Stimulated activated CD8-positive, alpha-beta memory T cell treated with anti-CD3 and anti-CD28 coated beads, Interleukin-15, amount 100 ng/mL, for 1 hour (primary cell): ENCODE measurements at regions not wholly inside any gene's neighbourhood (a gene's known extent, or its start where the extent isn't known, plus 50 kb on each side); places are given as distances from the start of the nearest gene placed in this dataset.

Experiments
- DNase-seq: peaks from one replicate; pipeline ENCODE4 v3.0.0-alpha.2; 2020; ENCODE audit warnings: low read depth

DNA sequence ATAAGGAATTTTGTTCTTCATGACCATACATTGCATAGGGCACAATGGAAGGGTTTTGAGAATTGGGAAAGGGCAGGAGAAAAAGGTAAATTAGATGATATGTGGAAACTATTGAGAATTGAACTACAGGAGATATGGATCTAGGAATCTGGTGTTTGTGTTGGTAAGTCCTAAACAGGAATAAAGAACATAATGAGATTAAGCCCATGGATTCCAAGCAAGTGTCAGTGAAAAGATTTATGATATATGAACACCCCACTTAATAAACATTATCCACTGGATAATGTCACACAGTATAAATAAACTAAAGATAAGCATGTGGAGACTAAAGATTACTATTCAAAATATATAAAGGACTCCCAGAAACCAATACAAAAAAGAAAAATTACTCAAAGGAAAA lies 98.2 kb downstream of the TNFSF18 start:
- DNase-seq = no peak

DNA sequence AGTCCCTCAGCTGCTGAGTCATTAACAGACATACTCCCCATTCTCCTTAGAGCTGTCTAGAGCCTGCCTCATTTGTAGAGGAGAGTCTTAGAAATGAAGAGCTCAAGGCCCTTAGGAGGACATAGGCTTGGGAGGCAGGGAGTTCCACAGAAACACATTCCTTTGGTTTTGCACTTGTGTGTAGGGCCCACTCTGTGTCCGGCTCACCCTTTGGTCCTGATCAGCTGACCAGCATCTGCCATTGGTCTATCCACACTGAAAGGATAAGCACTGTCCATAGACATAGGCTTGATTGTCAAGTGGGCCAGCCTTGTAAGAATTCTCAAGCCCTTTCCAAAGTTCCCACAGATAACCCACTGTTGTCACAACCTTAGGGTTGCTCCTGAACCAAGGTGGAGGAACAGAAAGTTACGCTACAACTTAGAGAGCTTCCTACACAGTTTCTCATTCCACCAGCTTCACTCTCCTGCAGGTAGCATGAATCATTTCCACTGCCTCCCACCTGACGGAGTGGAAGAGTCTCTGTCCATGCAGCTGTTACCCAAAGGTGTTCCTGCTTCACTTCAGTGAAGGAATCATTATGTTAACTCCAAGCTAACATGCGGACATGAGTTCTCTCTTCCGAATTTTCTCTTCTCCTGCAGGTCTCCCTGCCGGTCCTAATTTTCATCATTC lies 96.1 kb downstream of the TNFSF18 start:
- DNase-seq = no peak

DNA sequence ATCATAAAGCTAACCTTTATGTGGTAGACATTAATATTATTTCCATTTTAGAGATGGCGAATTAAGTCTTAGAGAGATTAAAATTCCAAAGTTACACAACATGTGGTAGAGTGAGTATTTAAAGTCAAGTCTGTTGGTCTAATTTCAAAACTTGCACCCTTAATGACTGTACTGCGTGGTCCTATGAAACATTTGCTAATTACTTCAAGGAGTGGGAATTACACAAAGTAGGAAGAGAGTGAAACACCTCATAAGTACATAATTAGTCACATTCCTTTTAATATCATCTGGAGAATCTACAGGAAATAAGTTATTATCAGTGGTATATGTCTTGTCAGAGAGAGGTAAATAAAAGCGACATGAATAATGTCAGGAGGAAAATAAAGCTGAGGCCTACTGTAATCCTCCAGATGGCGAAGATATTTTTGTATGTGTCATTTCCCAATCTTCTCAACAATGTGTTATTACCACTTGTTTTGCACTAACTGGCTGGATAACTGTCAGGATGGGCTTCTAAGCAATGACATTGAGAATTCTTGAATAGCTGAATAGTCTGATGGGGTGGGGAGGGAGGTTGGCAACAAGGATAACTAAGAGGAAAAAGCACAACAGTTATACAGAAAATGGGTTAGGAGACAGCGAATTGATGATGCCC lies 95.5 kb downstream of the TNFSF18 start:
- no peak for DNase-seq

DNA sequence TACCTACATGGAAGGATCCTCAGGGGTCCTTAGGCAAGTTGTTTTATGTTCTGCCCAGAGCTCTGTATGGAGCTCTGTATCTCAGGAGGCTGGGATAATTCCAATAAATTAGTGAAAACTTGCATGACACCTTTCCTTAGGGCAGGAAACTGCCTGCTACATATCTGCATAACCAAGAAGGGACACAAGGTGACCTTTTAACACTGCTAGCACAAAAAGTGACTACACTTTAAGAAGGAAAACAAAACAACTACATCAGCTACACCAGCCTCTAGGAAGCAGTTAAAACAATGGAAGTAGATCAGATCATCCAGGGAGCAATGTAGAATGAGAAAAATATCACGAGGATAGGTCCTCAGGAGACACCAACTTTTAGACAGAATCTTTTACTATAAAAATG lies 93.9 kb downstream of the TNFSF18 start:
- no peak for DNase-seq

DNA sequence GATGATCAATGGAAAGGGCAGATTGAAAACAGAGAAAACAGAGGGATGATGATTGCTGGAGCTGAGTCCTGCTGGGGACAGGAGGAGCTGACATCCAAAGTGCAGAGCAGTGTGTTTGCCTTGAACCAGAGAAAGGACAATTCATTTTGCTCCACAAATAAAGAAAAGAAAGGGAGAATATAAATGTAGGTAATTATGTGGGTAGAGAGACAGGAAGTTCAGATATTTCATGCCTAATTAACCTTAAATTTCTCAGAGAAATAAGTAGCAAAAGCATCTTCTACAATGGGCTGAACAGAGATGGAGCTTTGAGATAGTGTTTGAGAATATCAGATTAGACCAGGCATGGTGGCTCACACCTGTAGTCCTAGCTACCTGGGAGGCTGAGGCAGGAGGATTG lies 93.2 kb downstream of the TNFSF18 start:
- no peak for DNase-seq

DNA sequence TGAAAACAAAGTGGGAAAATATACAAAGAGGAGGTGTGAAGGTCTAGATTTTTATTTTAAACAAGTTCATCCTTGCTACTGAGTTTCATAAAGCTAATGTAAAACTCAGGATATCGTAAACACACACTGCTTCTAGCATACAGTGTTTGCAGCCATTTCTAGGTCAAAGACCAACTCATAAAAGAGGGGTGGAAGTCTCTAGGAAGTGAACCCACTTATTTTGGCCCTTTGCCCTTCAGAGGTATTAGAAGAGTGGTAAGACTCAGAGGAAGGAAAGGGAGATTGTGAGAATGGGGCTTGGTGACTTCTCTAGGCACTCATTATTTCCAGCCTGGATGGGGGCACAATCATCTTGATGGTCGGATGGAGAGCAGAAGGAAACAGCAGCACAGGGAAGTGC lies 91.2 kb downstream of the TNFSF18 start:
- DNase-seq = no peak

DNA sequence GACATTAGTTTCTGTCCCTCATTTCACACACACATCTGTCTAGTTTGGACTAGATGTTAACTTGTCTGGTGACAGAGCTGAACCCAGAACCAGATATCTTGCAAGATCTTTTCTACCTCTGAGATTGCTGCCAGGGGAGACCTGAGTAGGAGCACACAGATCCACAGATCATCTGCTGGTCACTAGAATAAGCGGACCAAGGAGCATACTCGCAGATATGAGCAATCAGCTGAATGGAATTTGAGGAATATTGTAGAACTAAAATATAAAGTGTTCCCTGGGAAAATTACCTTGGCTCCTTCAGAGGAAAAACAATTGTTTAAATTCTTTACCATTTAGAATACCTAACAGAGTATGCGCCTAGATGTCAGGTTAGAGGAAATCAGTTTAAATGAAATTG lies 90.7 kb downstream of the TNFSF18 start:
- DNase-seq = no peak

DNA sequence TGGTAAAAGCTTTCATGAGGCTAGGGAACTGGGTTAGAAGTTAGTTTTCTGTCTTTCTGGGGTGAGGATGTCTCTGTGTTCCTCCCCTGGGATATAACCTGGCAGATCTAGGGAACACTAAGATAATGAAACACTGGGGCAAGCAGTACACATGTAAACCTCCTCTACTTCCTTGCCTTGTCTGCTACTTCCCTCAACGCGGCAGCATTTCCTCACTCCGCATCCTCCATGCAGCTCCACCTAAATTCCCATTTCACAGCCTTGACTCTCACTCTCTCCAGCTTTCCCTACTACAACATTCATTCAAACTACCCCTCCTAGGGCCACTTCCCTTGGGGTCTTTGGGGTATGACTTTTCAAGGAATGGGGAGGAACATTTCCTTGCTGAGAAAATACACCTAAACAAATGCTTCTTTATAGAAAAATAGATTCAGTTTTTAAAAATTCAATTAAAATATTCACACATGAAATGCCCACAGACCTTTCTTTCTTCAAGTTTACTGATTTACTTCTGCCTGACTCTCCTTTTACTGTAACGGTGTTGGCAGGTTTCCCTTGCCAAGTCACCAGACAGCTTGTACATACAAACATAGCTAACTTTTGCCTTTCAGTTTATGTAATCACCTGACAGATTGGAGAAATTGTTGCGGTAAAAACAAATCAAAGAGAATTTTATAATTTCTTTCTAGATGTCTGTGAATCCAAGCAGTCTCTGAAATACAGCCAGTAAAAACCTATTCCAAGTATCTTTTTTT lies 90.1 kb downstream of the TNFSF18 start:
- no peak for DNase-seq

DNA sequence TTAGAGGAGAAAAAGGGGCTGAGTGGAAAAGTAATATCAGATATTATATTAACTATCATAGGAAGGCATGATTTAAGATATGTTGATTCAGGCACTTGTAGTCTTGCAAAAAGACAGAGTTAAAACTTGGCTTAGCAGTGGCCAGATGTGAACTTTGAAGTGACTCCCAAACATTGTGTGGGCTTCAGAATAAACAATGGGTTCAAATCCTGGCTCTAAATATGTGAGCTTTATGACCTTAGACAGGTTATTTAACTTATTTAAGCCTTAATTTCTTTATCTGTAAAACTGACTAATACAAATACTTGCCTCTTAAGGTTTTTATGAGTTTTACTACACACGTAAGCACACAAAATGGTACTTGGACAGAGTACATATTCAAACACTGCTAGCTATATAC lies 85.9 kb downstream of the TNFSF18 start:
- no peak for DNase-seq

DNA sequence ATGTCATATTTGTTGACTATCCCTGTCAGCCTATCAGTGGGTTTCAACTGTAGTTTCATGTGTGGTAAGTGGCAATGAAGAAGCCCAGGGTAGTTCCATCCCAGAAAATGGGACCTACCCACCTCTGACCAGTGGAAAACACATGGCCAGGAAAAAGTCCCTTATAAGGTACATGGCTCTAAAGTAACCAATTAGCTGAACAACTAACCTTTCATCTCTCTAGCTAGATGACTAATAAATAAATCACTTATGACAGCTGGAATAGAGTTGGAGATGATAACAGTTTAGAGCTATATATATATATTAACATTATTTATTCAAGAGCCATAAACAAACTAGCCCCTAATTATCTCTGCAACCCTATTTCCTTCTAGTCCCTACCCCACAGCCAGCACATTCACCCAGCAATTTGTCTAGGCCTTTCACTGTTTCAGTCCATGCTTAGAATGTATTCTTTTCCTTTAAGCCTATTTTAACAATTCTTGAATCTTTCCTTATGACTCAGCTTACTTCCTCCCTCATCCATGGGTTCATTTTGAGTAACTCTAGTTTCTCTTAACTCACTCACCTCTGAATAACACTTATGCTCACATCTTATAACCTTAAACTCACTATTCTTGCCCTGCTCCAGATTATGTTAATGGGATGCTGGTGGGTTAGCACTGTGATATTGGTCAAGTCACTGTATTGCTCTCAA lies 83.7 kb downstream of the TNFSF18 start:
- DNase-seq = no peak

DNA sequence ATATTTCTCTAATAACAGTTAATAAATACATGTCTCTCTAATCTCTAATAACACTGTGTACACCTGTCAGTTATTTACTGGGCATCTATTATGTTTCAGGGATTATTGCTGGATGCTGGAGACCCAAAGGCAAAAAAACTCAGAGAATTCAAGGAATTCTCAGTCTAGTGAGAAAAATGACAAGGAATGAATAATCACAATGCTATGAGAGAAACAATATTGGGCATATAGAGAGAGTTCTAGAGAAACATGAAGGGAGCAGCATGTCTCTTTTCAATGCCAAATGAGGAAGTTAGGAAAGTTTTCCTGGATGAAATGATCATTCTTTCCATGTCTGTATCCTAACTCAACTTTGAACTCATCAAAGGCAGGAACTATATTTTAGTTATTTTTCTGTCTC lies 82.8 kb downstream of the TNFSF18 start:
- no peak for DNase-seq

DNA sequence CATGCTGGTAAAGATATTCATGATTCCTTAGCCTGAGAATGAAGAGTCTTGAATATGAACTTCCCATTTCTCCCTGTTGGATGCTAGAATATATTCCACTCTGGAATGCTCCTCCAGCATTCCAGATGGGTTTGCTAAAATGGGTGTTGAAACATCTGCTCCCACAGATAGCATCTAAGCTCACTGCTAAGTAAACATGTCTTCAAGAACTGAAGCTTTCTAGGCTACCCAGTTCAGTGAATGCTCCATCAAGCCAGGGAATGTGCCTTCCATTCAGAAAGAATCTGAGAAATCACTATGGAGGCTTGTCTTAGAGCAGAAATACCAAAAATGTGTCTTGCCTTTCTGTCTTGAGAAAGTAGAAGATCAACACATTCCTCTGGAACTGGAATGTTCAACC lies 81.1 kb downstream of the TNFSF18 start:
- DNase-seq = no peak

DNA sequence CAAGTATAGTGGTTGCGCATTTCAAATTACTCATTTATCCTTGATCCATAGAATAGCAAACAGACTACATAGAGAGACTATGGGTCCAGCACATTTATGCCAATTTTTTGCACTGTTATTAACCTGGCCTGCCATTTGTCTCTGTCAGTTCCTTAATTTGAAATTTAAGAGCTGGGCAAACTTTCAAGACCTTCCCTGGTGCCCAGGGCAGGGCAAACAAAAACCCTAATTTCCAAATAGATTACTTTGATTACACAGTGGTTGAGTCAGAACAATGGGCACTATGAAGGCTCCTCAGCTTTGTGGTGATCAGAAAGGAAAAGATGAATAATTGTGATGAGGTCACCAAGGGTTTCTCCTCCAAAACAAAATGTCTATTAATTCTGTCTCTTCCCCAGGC lies 80.6 kb downstream of the TNFSF18 start:
- DNase-seq = no peak

DNA sequence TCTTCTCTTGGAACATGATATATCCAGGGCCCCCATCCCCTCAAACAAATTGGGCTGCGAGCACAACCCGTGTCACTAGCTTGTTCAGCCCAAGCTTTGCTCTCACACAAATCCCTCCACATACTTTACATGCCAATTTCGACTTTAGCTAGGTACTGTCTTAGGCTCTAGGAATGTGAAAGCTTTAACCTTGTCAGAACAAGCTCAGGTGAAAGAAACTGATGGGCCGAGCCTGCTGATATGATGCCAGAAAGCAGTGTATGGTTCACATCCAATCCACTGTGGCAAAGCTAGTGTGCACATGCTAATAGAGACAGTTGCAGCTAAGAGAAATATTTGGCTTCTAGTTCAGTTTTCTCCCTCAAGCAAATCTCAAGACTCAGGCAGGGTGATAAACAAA lies 79.5 kb downstream of the TNFSF18 start:
- DNase-seq = no peak

DNA sequence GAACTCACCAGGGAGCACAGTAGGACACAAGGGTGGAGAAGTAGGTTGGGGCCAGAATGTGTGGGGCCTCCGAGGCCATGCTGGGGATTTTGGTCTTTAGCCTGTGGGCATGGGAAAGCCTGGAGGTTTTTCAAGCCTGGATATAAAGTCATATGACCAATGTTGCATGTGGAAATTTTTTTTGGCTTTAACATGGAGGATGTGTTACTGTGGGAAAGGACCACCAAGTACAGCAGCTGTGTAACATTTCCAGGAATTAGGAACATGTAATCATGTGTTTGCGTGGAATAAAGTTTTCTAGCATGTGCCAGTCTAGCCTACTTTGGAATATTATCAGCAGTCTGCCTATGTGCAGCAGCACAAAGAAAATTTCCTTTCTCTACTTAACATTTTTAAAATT lies 78.5 kb downstream of the TNFSF18 start:
- DNase-seq = no peak

DNA sequence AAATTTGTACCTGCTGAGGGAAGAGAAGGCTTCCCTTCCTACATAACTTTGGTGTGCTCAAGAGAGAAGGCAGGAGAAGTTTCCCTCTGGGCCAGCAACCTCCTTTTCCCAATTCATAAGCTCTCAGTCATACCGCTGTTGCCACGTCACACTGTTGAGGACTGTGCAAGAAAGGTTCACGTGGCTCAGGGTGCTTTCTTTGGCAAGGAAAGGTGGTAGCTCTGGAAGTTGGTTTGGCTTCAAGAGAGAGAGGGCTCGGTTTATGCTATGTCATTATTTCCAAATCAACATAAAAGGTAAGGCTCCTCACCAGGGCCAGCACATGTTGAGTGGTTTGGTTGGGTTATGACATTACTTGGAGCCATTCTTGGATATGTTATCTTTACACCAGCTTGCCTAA lies 77.3 kb downstream of the TNFSF18 start:
- no peak for DNase-seq

DNA sequence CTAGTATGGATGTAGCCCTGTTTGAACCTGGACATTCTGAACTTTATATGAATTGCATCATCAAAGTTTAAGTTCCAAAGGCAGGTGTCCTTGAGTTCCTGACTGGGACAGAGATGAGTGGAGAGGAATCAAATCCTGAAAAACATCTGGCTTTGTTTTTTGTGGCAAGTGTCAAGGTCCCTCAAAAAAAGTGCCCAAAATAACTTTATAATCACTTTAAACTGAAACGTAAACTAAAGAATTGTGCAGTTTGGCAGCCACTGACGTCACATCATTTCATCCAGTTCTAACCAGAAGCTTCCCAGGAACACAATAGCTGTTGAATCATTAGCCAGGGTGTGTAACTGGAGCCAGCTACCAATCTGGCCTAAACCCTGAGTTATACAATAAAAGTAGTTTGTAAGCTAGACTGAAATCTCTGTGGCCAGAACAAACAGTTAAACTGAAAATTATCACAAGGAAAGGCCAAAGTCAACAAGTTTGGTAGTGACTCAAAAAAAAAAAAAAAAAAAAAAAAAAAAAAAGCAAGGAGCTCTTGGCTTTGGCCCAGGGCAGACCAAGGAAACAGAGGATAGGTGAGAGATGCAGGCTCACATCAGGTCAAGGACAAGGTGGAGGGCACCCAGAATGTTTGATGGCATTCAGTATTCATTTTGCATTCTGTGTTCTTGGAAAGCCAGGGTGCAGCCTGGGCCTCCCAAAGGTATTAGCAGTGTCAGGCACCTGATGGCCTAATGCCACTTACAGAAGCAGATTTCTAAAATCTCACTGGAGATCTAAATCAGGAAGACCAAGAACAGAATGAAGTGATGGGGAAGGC lies 74.3 kb downstream of the TNFSF18 start:
- no peak for DNase-seq

DNA sequence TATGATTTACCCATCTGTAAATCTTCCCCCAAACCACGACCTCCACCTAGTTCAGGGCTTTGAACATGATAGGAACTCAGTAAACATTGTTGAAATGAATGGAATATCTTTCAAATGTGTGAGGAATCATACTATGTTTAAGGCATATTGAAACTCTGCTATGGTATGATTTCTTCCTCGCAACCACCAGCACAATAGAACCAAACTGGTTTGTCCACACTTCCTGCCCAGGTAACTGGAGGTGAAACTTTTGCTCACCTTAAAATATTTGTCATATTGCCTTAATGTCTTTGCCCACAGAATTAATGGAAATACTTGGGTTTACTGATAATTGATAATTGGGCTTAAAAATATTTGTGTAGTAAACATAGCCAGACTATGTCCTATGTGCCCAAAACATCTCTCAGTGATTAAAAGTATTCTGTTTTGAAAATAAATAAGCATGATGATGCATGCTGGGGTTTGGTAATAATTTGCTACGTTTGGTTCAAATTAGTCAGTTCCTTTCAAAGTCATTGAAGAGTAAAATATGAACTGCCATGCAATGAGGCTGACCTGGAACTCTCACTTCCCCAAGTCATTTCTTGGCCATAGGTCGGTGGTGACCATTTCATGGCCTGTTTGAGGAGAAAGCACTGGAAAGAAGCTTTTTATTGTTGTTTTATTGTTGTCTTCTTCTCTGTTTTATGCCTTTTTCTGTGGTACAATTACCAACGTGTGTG lies 73.3 kb downstream of the TNFSF18 start:
- DNase-seq = no peak

DNA sequence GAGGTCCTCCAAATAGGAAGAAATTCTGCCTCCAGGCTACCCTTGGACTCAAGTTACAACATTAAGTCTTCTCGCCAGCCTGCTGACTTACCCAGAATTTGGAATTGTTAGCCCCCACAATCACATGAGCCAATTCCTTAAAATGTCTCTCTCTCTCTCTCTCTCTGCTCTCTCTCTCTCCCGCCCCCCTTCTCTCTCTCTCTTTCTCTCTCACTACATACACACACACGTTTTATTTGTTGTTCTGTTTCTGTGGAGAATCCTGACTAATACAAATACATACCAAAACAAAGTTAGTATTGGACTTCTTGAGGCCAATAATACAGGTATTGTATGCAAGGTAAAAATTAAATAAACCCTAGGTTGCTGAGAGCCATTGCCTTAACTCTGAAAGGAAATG lies 72.1 kb downstream of the TNFSF18 start:
- DNase-seq = no peak

DNA sequence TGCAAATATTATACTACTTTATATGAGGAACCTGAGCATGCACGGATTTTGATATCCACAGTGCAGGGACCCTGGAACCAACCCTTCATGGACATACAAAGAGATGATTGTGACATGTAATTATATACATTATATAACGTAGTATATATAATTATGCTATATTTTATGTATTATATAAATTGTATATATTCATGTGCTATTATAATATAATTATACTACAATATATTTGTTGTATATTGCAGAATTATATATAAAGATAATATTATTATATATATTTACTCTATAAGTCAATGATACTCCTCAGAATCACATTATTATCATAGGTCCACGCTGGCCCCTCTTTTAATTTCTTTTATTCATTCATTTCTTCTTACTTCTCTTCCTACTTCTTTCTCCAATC lies 70.9 kb downstream of the TNFSF18 start:
- DNase-seq = no peak

DNA sequence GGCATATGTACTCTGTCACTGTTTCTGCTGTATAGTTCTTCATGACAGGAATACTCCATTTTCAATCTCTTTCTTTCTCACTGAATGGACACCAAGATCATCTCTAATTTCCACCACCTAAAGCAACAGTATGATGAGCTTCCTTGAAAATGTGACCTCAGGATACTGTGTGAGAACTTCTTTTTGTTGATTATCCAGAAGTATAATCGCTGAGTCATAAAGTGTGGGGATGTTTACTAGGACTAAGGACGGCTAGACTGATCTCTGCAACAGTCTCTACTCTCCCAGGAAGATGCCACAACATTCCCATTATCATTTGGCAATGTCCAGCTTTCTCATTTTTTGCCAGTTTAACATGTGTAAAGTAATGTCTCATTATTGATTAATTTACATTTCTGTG lies 70.3 kb downstream of the TNFSF18 start:
- no peak for DNase-seq
